SH-SY5Y (cell line): ENCODE measurements at regions not wholly inside any gene's neighbourhood (a gene's known extent, or its start where the extent isn't known, plus 50 kb on each side); places are given as distances from the start of the nearest gene placed in this dataset.

Source experiments
- GATA2 ChIP-seq: IDR thresholded peaks from 2 replicates; pipeline ENCODE4 v1.6.1; 2011; ENCODE audit warnings: mild to moderate bottlenecking, low read depth, low read length
- GATA3 ChIP-seq: IDR thresholded peaks from 2 replicates; pipeline ENCODE4 v1.6.1; 2011; ENCODE audit warnings: low read depth, mild to moderate bottlenecking, low read length, moderate library complexity

- TF ChIP-seq GATA3 (no peak), GATA2 (no peak)
Measured at GRCh38 chr3:1870738-1871137, 227.9 kb upstream of the CNTN4 start.

GRCh38 chr3:1883534-1883933 lies 215.1 kb upstream of the CNTN4 start:
- TF ChIP-seq GATA2 (no peak), GATA3 (no peak)

DNA sequence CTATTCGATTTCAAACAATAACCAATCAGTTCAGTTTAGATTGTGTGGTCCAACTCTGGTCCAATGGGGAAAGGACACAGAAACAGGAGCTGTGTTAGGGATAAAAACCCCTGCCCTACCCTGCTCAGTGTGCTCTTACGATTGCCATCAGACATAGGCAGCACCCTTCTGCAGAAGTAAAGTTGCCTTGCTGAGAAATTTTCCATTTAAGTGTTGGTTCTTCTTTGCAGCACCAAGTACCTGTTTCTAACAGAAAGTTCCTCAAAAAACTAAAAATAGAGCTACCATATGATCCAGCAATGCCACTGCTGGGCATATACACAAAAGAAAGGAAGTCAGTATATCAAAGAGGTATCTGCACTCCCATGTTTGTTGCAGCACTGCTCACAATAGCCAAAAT lies 206.2 kb upstream of the CNTN4 start:
- no peak for TF ChIP-seq GATA2
- no peak for TF ChIP-seq GATA3

DNA sequence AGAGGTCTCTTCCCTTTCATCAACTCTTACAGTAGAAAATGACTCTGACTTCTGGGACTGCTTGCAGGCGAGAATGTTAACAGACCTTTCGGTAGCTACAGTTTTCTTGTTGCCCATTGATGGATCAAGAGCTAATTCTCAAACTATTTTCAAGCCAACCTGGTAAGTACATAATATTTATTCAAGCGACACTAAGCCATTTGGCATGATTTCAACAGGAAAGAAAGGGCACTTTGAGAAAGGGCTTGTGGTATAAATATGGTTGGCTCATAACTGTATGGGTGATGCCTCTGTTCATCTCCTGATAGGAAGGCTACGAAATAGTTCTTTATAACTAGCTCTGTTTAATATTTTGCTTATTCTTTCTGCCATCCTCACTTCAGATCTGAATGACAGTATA lies 196.2 kb upstream of the CNTN4 start:
- TF ChIP-seq GATA3: no peak
- TF ChIP-seq GATA2: no peak

GRCh38 chr3:1903111-1903510 lies 195.6 kb upstream of the CNTN4 start:
- TF ChIP-seq GATA2 (no peak), GATA3 (no peak)

GRCh38 chr3:1907911-1908310 lies 190.8 kb upstream of the CNTN4 start:
- TF ChIP-seq GATA2 (no peak), GATA3 (no peak)

GRCh38 chr3:1908651-1909445 lies 189.8 kb upstream of the CNTN4 start:
- TF ChIP-seq GATA2 (no peak), GATA3 (no peak)

GRCh38 chr3:1910322-1910721 lies 188.3 kb upstream of the CNTN4 start:
- no peak for TF ChIP-seq GATA3
- no peak for TF ChIP-seq GATA2

DNA sequence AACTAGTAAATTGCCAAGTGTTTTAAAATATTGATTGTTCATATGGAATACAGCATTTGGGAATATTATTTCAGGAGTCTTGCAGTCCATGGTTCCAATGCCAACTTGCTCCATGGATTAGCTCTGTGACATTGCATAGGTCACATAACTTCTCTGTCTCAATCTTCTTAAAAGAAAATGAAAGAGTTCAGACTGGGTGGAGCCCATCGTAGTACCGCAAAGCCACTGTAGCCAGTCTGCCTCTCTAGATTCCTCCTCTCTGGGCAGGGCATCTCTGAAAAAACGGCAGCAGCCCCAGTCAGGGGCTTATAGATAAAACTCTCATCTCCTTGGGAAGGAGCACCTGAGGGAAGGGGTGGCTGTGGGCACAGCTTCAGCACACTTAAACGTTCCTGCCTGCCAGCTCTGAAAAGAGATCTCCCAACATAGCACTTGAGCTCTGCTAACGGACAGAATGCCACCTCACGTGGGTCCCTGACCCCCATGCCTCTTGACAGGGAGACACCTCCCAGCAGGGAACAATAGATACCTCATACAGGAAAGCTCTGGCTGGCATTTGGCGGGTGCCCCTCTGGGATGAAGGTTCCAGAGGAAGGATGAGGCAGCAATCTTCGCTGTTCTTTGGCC lies 168.8 kb upstream of the CNTN4 start:
- no peak for TF ChIP-seq GATA3
- no peak for TF ChIP-seq GATA2

DNA sequence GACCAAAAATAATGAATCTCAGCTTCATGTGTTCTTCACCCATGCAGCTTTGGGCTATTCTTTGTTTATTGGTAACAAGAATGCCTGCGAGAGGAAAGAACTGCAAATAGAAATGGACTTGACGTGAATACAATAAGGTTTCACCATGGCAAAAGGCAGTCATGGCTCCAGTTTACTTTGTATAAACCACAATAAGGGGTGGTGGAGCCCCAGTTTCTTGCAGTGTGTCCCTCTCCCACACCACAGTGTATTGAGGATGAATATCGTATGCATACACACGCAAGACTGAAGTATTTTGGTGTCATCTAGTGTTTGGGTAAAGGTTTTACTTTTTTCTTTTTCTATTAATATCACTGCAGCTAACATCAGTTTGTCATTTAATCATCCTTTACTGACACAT lies 159.7 kb upstream of the CNTN4 start:
- TF ChIP-seq GATA3 (no peak), GATA2 (no peak)

- no peak for TF ChIP-seq GATA3
Measured at GRCh38 chr3:1942781-1943180, 155.9 kb upstream of the CNTN4 start.

DNA sequence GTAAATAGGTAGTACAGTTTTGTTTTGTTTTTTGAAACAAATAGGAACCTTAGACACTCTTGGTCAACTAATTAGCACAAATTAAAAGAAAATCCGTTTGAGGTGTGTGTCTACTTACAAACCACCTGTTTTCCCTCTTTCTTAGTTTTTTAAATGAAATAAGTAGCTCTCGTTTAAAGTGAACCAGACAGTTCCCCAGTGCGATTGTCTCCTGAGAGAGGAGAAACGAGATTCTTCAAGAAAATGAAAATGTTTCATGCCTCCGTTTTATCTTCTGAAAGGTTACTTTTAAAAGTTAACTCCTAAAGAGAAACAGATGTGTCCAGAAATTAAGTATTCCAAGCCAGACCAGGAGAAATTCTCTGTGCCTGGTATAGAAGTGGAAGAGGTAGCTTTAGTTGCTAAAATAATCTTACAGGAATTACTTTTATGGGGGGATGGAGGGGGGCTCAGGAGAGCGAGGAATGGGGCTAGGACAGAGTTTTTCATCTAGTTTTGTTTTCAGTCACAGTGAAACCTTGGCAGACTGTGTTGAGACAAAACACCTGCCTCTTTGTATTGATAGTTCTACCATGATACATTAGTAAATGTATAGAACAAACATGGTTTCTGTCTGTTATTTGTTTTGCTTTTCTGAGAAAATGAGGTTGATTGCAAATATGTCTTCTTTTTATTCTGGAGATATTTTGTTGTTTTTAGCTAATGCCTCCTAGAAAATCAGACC lies 155.1 kb upstream of the CNTN4 start:
- no peak for TF ChIP-seq GATA3

DNA sequence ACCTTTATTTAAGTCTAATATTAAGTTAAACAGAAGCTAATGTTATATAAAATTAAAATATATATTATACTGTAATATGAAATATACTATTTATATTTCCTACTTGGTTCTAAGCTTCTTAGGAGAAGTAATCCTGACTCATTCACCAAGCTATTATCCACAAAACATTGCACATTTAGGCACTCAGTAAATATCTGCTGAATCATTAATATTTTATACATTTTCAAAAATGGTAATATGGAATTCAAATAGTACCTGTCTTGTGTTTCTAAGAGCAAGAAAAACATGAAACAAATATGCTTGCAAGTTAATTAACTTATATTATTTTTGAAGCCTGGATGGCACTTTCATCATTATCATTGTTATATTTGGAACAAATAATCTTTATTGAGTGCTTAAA lies 153.0 kb upstream of the CNTN4 start:
- TF ChIP-seq GATA3 (no peak), GATA2 (no peak)

- TF ChIP-seq GATA3 (no peak), GATA2 (no peak)
Measured at GRCh38 chr3:1953536-1953935, 145.1 kb upstream of the CNTN4 start.

- TF ChIP-seq GATA3 (no peak), GATA2 (no peak)
Measured at GRCh38 chr3:1954632-1955031, 144.0 kb upstream of the CNTN4 start.

DNA sequence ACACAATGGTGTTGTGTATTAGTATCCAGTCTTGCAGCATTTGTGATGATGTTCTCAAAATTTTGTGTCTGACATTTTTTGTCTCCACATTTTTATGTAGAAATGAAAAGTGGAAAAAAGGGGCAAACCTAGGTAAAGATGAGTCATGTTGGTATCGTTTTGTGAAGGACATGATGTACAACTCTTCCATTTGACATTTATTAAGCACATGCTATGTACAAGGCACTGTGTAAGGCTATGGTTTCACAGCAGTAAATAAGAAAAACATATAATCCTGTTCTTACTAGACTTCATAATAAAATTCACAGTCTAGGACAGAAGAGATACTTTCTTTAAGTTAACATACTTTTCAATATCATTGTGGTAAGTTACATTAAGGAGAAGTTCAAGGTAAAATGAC lies 143.5 kb upstream of the CNTN4 start:
- no peak for TF ChIP-seq GATA3
- TF ChIP-seq GATA2: no peak
